GM12878 (cell line): ENCODE measurements at regions not wholly inside any gene's neighbourhood (a gene's known extent, or its start where the extent isn't known, plus 50 kb on each side); places are given as distances from the start of the nearest gene placed in this dataset.

Source experiments
- ATAC-seq: fragments of 200-7000 bp; cut with Tn5 transposase; 3 replicates; pipeline ENCODE4 v1.9.1; 2020; ENCODE audit warnings: mild to moderate bottlenecking, moderate library complexity
- BruUV-seq: library from RNA; stranded (reverse); fragments of 400-500 nt; replicated peaks from 2 replicates; lab custom pipeline; 2021; lab: Mats Ljungman, UMichigan
- CTCF ChIA-PET: fragments of 300-600 bp; sonication (Branson Sonifier 250); formaldehyde crosslinking; extraction: SDS; loops from one replicate; lab custom pipeline; 2021; ENCODE audit warnings: inconsistent platforms; lab: Yijun Ruan, JAX
- POLR2A ChIA-PET: fragments of 350-600 bp; formaldehyde crosslinking; extraction: SDS; loops from one replicate; lab custom pipeline; 2021; ENCODE audit warnings: inconsistent platforms; lab: Charles Lee
- RAD21 ChIA-PET: fragments of 300-600 bp; sonication (Branson Sonifier 250); formaldehyde crosslinking; loops from one replicate; lab custom pipeline; 2023; ENCODE audit warnings: antibody characterized with exemption; ENCODE audit not compliant: unreplicated experiment; lab: Charles Lee
- SMC1A ChIA-PET: fragments of 300-600 bp; sonication (Branson Sonifier 250); formaldehyde crosslinking; loops from one replicate; lab custom pipeline; 2023; ENCODE audit not compliant: unreplicated experiment, uncharacterized antibody; lab: Charles Lee
- DNase-seq: peaks from one replicate; pipeline ENCODE4 v3.0.0-alpha.2; 2011; ENCODE audit warnings: low read depth, low spot score
- FAIRE-seq: peaks from 3 replicates; lab custom pipeline; 2011; peaks lifted over from hg19 to GRCh38; lab: Jason Lieb, UNC
- H2AFZ ChIP-seq: 2 replicates; pipeline ENCODE4 v1.6.0; 2011; ENCODE audit warnings: low read depth, low read length, control low read depth; ENCODE audit not compliant: control insufficient read depth
- H3K27ac ChIP-seq: 2 replicates; pipeline ENCODE4 v1.5.1; 2011; ENCODE audit warnings: control low read depth; ENCODE audit not compliant: control insufficient read depth, insufficient read depth
- H3K27me3 ChIP-seq, 2 experiments: replicated peaks in 1 of 2; 2 replicates each; pipeline versions ENCODE4 v1.6.0 to v1.6.1; 2011; ENCODE audit warnings: low read length in 1 of 2; ENCODE audit not compliant: control insufficient read depth in 2 of 2, insufficient read depth in 2 of 2
- H3K36me3 ChIP-seq, 2 experiments: 2 replicates each; pipeline ENCODE4 v1.5.1; 2011; ENCODE audit warnings: low read length in 1 of 2; ENCODE audit not compliant: control insufficient read depth in 2 of 2, insufficient read depth in 2 of 2
- H3K4me1 ChIP-seq: 2 replicates; pipeline ENCODE4 v1.6.1; 2011; ENCODE audit warnings: mild to moderate bottlenecking, low read length, moderate library complexity, mixed read lengths; ENCODE audit not compliant: control insufficient read depth, insufficient read depth
- H3K4me2 ChIP-seq: 2 replicates; pipeline ENCODE4 v1.6.0; 2011; ENCODE audit warnings: control low read depth; ENCODE audit not compliant: control insufficient read depth, insufficient read depth
- H3K4me3 ChIP-seq: fragments of 200-600 bp; sonication (generic); 2 replicates; pipeline ENCODE4 v1.5.1; 2016
- H3K79me2 ChIP-seq: 2 replicates; pipeline ENCODE4 v1.6.0; 2011; ENCODE audit warnings: low read length; ENCODE audit not compliant: control insufficient read depth, insufficient read depth
- H3K9ac ChIP-seq: 2 replicates; pipeline ENCODE4 v1.8.0; 2011; ENCODE audit warnings: low read length, control low read depth, mixed read lengths; ENCODE audit not compliant: control insufficient read depth, insufficient read depth
- H3K9me3 ChIP-seq: replicated peaks from 3 replicates; pipeline ENCODE4 v1.5.1; 2011; ENCODE audit warnings: mild to moderate bottlenecking, low read length; ENCODE audit not compliant: control insufficient read depth, insufficient read depth
- H4K20me1 ChIP-seq: 2 replicates; pipeline ENCODE4 v1.6.0; 2011; ENCODE audit not compliant: control insufficient read depth, insufficient read depth
- CREB1 ChIP-seq: IDR thresholded peaks from 2 replicates; pipeline ENCODE4 v1.6.1; 2012; ENCODE audit warnings: low read depth, mild to moderate bottlenecking, inconsistent platforms
- E2F4 ChIP-seq: IDR thresholded peaks from 2 replicates; pipeline ENCODE4 v1.6.1; 2012; ENCODE audit warnings: low read depth, low read length, improper control_type of control experiment
- ELK1 ChIP-seq: IDR thresholded peaks from 2 replicates; pipeline ENCODE4 v1.6.1; 2012; ENCODE audit warnings: low read depth, low read length, improper control_type of control experiment
- EP300 ChIP-seq, 2 experiments: fragments of 150-350 bp in 1 of 2; IDR thresholded peaks; 2 replicates each; pipeline ENCODE4 v1.6.1; 2011 to 2012; ENCODE audit warnings: low read depth in 2 of 2, low read length in 2 of 2, borderline replicate concordance in 1 of 2, improper control_type of control experiment in 1 of 2, inconsistent platforms in 1 of 2; ENCODE audit not compliant: control insufficient read depth in 1 of 2
- ETV6 ChIP-seq, 2 experiments: fragments of 450-650 bp in 1 of 2; IDR thresholded peaks in 1 of 2; conservative IDR thresholded peaks in 1 of 2; 2 replicates each; pipeline ENCODE4 v1.6.1; 2014; ENCODE audit warnings: antibody characterized with exemption in 1 of 2, borderline replicate concordance in 1 of 2, low read depth in 1 of 2, mild to moderate bottlenecking in 1 of 2, moderate library complexity in 1 of 2
- EZH2 ChIP-seq: IDR thresholded peaks from 2 replicates; pipeline ENCODE4 v1.6.1; 2012; ENCODE audit warnings: low read depth, mild to moderate bottlenecking, control low read depth, inconsistent platforms, low read length, borderline replicate concordance; ENCODE audit not compliant: control insufficient read depth
- FOXK2 ChIP-seq: fragments of 450-650 bp; IDR thresholded peaks from 2 replicates; pipeline ENCODE4 v1.6.1; 2017; ENCODE audit warnings: mild to moderate bottlenecking, moderate library complexity
- NFXL1 ChIP-seq: fragments of 450-650 bp; IDR thresholded peaks from 2 replicates; pipeline ENCODE4 v1.6.1; 2017; ENCODE audit warnings: antibody characterized with exemption, mild to moderate bottlenecking, borderline replicate concordance
- NR2C1 ChIP-seq: fragments of 450-650 bp; IDR thresholded peaks from 2 replicates; pipeline ENCODE4 v1.6.1; 2017; ENCODE audit warnings: antibody characterized with exemption, mild to moderate bottlenecking, moderate library complexity
- PBX3 ChIP-seq: IDR thresholded peaks from 2 replicates; pipeline ENCODE4 v1.6.1; 2011; ENCODE audit warnings: mild to moderate bottlenecking, low read depth, low read length, moderate library complexity; ENCODE audit not compliant: insufficient replicate concordance
- RAD21 ChIP-seq: IDR thresholded peaks from 2 replicates; pipeline ENCODE4 v1.6.1; 2011; ENCODE audit warnings: mild to moderate bottlenecking, low read depth, low read length, moderate library complexity; ENCODE audit not compliant: insufficient read depth
- TAF1 ChIP-seq: IDR thresholded peaks from 2 replicates; pipeline ENCODE4 v1.6.1; 2011; ENCODE audit warnings: mild to moderate bottlenecking, low read depth, low read length, borderline replicate concordance
- ZNF384 ChIP-seq: IDR thresholded peaks from 2 replicates; pipeline ENCODE4 v1.6.1; 2012; ENCODE audit warnings: low read depth, mild to moderate bottlenecking, low read length, improper control_type of control experiment, borderline replicate concordance
- ZNF622 ChIP-seq: fragments of 450-650 bp; IDR thresholded peaks from 2 replicates; pipeline ENCODE4 v1.6.1; 2017; ENCODE audit warnings: mild to moderate bottlenecking, inconsistent platforms
- WGBS: methylation state at CpG from one replicate; pipeline ENCODE4 v1.1.6; 2016; ENCODE audit warnings: low lambda C conversion rate; ENCODE audit not compliant: insufficient replicate concordance, insufficient coverage; ENCODE audit errors: missing lambda C conversion rate; 5-methylcytosine and 5-hydroxymethylcytosine counted together
- in situ Hi-C: fragments of 300-500 bp; cut with MboI; formaldehyde crosslinking; loops from 9 replicates; pipeline ENCODE4 v1.14.3; 2018; ENCODE audit warnings: mixed read lengths
- intact Hi-C: fragments of 100-400 bp; cut with micrococcal nuclease; formaldehyde crosslinking; loops from one replicate; pipeline ENCODE4 v1.14.2; 2022; ENCODE audit not compliant: unreplicated experiment

- no peak for TF ChIP-seq ETV6 (conservative IDR thresholded peaks at IDR 0.05 in 1 of 2, IDR thresholded peaks at IDR 0.05 in 1 of 2; ENCODE audit: borderline replicate concordance in 1 of 2, low read depth in 1 of 2)
- TF ChIP-seq ELK1, result no peak
- no peak for TF ChIP-seq TAF1
- TF ChIP-seq RAD21, result no peak
- no peak for TF ChIP-seq NFXL1
- no peak for TF ChIP-seq EZH2
Observed at GRCh38 chr11:70628176-70628854, 230.0 kb downstream of the CTTN start (continued).

GRCh38 chr11:70628855-70629844, 230.8 kb downstream of the CTTN start:
- H3K4me3 ChIP-seq, result no peak overlapping the region
- no TSS peak for BruUV-seq
- DNase-seq, result no peak
- no peak overlapping the region for H2AFZ ChIP-seq
- no peak overlapping the region for H3K4me2 ChIP-seq
- H3K27me3 ChIP-seq, result no peaks in the 10 kb centered on the region
- ChIA-PET CTCF (no interaction called here), POLR2A (no interaction called here), RAD21 (no interaction called here), SMC1A (no interaction called here)
- intact Hi-C loops (no loop called here), in situ Hi-C loops (no loop called here)
- no peaks in the 10 kb centered on the region for H3K4me1 ChIP-seq
- no peak for FAIRE-seq
- no peaks in the 10 kb centered on the region for H3K79me2 ChIP-seq
- H4K20me1 ChIP-seq, result no peaks in the 10 kb centered on the region
- H3K9me3 ChIP-seq, result no peaks in the 10 kb centered on the region
- no peaks in the 10 kb centered on the region for H3K36me3 ChIP-seq
- no peak overlapping the region for H3K27ac ChIP-seq
- whole genome bisulfite sequencing, result 44% methylated on average over 30 of the region's 30 CpGs
- no peak for ATAC-seq
- no peak overlapping the region for H3K9ac ChIP-seq
- TF ChIP-seq E2F4 (no peak), EP300 (IDR thresholded peaks at IDR 0.05; ENCODE audit: borderline replicate concordance in 1 of 2, control insufficient read depth in 1 of 2, low read depth in 2 of 2, low read length in 2 of 2) (no peak), FOXK2 (no peak), PBX3 (no peak), CREB1 (no peak), NR2C1 (no peak), ZNF384 (no peak), ZNF622 (no peak)
